Naive thymus-derived CD4-positive, alpha-beta T cell (primary cell): ENCODE measurements at regions not wholly inside any gene's neighbourhood (a gene's known extent, or its start where the extent isn't known, plus 50 kb on each side); places are given as distances from the start of the nearest gene placed in this dataset.

Experiments used
- ATAC-seq: fragments of 150-1000 bp; cut with Tn5 transposase; 2 replicates; pipeline ENCODE4 v1.10.0; 2021; ENCODE audit warnings: mild to moderate bottlenecking, moderate library complexity
- CTCF ChIA-PET: fragments of 350-600 bp; sonication (Branson Sonifier 250); formaldehyde crosslinking; loops from one replicate; lab custom pipeline; 2021; ENCODE audit warnings: antibody characterized with exemption; lab: Charles Lee
- POLR2A ChIA-PET: fragments of 350-600 bp; sonication (Branson Sonifier 250); formaldehyde crosslinking; loops from one replicate; lab custom pipeline; 2021; ENCODE audit warnings: antibody characterized with exemption, inconsistent platforms; lab: Charles Lee
- DNase-seq, 9 donors: peaks; one replicate each; pipeline versions ENCODE4 v3.0.0 to v3.0.0-alpha.2; 2020 to 2022; ENCODE audit warnings: mixed read lengths in 1 of 9
- H3K27ac ChIP-seq: one replicate; pipeline ENCODE4 v1.7.0; 2013; ENCODE audit warnings: mild to moderate bottlenecking, low read depth, low read length, moderate library complexity
- H3K27me3 ChIP-seq, 2 donors: one replicate each; pipeline ENCODE4 v1.7.0; 2013; ENCODE audit warnings: low read length in 2 of 2, mild to moderate bottlenecking in 2 of 2, moderate library complexity in 2 of 2; ENCODE audit not compliant: control insufficient read depth in 2 of 2, insufficient read depth in 2 of 2
- H3K36me3 ChIP-seq, 3 experiments: 1 replicate in 2 of 3; 2 replicates in 1 of 3; pipeline ENCODE4 v1.7.0; 2013; ENCODE audit warnings: low read length in 3 of 3, mild to moderate bottlenecking in 3 of 3, moderate library complexity in 1 of 3; ENCODE audit not compliant: insufficient read depth in 3 of 3, control insufficient read depth in 2 of 3
- H3K4me1 ChIP-seq, 2 donors: one replicate each; pipeline ENCODE4 v1.7.0; 2013; ENCODE audit warnings: low read length in 2 of 2, mild to moderate bottlenecking in 2 of 2, moderate library complexity in 1 of 2; ENCODE audit not compliant: control insufficient read depth in 2 of 2, insufficient read depth in 2 of 2
- H3K4me3 ChIP-seq: 2 replicates; pipeline ENCODE4 v1.7.0; 2013; ENCODE audit warnings: mild to moderate bottlenecking, low read length
- H3K9me3 ChIP-seq, 3 experiments: 1 replicate in 2 of 3; 2 replicates in 1 of 3; pipeline ENCODE4 v1.7.0; 2013; ENCODE audit warnings: low read length in 3 of 3; ENCODE audit not compliant: control insufficient read depth in 2 of 3
- H3K27ac Mint-ChIP-seq, 9 donors: one replicate each; pipeline ENCODE4 v1.8.0; 2020 to 2022; ENCODE audit warnings: mixed read lengths in 9 of 9, mild to moderate bottlenecking in 8 of 9, moderate library complexity in 5 of 9, inconsistent platforms in 2 of 9
- H3K27me3 Mint-ChIP-seq, 5 donors: one replicate each; pipeline ENCODE4 v1.8.0; 2021 to 2022; ENCODE audit warnings: mixed read lengths in 5 of 5, mild to moderate bottlenecking in 1 of 5
- H3K36me3 Mint-ChIP-seq, 5 donors: one replicate each; pipeline ENCODE4 v1.8.0; 2020 to 2022; ENCODE audit warnings: mixed read lengths in 5 of 5, mild to moderate bottlenecking in 3 of 5, inconsistent platforms in 1 of 5
- H3K4me1 Mint-ChIP-seq, 7 donors: one replicate each; pipeline ENCODE4 v1.8.0; 2020 to 2022; ENCODE audit warnings: mixed read lengths in 7 of 7, mild to moderate bottlenecking in 3 of 7, inconsistent platforms in 1 of 7
- H3K4me3 Mint-ChIP-seq, 10 donors: one replicate each; pipeline ENCODE4 v1.8.0; 2020 to 2022; ENCODE audit warnings: mild to moderate bottlenecking in 10 of 10, mixed read lengths in 10 of 10, moderate library complexity in 6 of 10, inconsistent platforms in 2 of 10
- H3K9me3 Mint-ChIP-seq, 11 donors: one replicate each; pipeline ENCODE4 v1.8.0; 2020 to 2022; ENCODE audit warnings: mixed read lengths in 11 of 11, mild to moderate bottlenecking in 4 of 11, inconsistent platforms in 1 of 11, moderate library complexity in 1 of 11
- intact Hi-C, 2 donors: fragments of 100-400 bp; cut with micrococcal nuclease; formaldehyde crosslinking; loops; one replicate each; pipeline ENCODE4 v1.15.1; 2023

DNA sequence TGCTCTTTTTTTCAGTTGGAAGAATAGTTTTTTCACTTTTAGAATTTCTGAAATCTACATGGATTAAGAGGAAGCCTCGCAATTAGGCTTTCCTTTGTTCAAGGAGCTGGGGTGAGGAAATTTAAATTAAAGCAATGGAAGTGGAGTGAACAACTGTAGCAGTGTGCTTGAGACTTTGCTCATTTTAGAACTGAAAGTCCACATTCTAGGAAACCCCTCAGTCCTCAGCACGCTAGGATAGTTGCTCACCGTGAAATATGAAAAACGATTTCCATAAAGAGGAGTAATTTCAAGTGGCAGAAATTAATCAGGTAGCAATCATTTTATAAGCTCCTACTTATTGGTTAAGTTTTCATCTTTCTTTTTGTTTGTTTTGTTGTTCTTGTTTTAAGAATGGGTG lies 243.0 kb upstream of the ITGA1 start:
- no peaks in the 10 kb centered on the region for H3K4me1 ChIP-seq
- H3K27ac ChIP-seq, result no peak overlapping the region
- CTCF ChIA-PET, result no interaction called here
- Mint-ChIP-seq H3K4me3 (no peak overlapping the region), H3K27ac (no peak overlapping the region), H3K36me3 (no peaks in the 10 kb centered on the region), H3K4me1 (no peaks in the 10 kb centered on the region), H3K9me3 (peaks cover 0 to 4% (median 0%) of the 10 kb centered on the region in 11 donors), H3K27me3 (peaks cover 0 to 19% (median 12%) of the 10 kb centered on the region in 5 donors)
- intact Hi-C loops, result no loop called here
- no peaks in the 10 kb centered on the region for H3K36me3 ChIP-seq
- POLR2A ChIA-PET, result no interaction called here
- DNase-seq (no peak), ATAC-seq (no peak)
- H3K27me3 ChIP-seq, result no peaks in the 10 kb centered on the region
- H3K4me3 ChIP-seq, result no peak overlapping the region
- no peaks in the 10 kb centered on the region for H3K9me3 ChIP-seq

DNA sequence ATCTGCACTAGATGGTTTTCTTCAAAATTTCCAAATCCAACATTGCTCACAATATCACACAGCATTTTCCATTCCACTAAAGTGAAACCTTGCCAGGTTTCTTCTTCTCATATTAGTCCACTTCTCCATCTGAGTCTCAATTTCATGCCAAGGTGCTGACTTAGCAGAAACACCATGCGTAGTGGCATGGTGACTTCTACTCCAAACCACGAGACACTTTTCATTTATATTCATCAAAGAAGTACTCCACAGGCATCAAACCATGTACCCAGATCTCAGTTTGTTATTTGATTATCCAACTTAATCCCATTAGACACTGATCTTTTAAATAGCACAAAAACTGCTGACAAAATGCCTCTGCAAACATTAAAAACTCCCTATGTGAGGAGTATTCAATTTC lies 233.4 kb upstream of the ITGA1 start:
- CTCF ChIA-PET, result interaction anchor here (0.6 kb wide), 1 partner anchor 679 kb away, joined by 4 read pairs; no protein-coding TSS in a partner anchor
- intact Hi-C loops, result no loop called here
- ATAC-seq, result no peak
- H3K4me1 Mint-ChIP-seq, result no peaks in the 10 kb centered on the region
- no peak overlapping the region for H3K27ac Mint-ChIP-seq
- H3K27me3 ChIP-seq, result no peaks in the 10 kb centered on the region
- peaks cover 5 to 32% (median 10%) of the 10 kb centered on the region in 5 donors for H3K27me3 Mint-ChIP-seq
- H3K36me3 ChIP-seq, result no peaks in the 10 kb centered on the region
- H3K9me3 ChIP-seq, result no peaks in the 10 kb centered on the region
- DNase-seq, result no peak
- POLR2A ChIA-PET, result no interaction called here
- H3K9me3 Mint-ChIP-seq, result peaks cover 0 to 9% (median 0%) of the 10 kb centered on the region in 11 donors
- H3K36me3 Mint-ChIP-seq, result no peaks in the 10 kb centered on the region
- no peak overlapping the region for H3K27ac ChIP-seq
- H3K4me1 ChIP-seq, result no peaks in the 10 kb centered on the region
- H3K4me3 ChIP-seq, result no peak overlapping the region
- H3K4me3 Mint-ChIP-seq, result no peak overlapping the region

DNA sequence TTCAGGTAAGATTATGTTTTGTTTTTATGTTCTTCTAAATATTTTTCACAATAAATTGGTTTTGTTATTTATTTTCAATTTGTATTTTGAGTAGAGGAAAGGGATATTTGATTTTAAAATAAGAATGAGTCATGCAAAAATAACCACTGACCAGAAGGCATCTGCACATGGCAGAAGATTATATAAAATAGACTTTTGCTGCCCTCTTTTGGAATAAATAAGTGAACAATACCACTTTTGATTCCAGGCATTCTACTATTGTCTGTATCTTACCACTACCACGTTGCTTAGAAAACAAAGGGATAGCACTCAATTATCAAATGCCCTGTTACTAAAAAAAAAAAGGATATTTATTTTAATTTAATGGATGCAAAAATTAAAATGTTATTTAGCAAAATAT lies 227.3 kb upstream of the ITGA1 start:
- intact Hi-C loops, result loop anchor here in 1 of 2 donors (1.0 to 2.0 kb wide), 2 partner anchors 1180 to 1597 kb away; no protein-coding TSS in a partner anchor
- Histone ChIP-seq H3K4me3 (no peak overlapping the region), H3K9me3 (no peaks in the 10 kb centered on the region), H3K27me3 (peaks cover 0 to 4% of the 10 kb centered on the region in 2 donors), H3K36me3 (no peaks in the 10 kb centered on the region), H3K4me1 (no peaks in the 10 kb centered on the region), H3K27ac (no peak overlapping the region)
- H3K4me1 Mint-ChIP-seq, result peaks cover 0 to 1% (median 0%) of the 10 kb centered on the region in 7 donors
- ChIA-PET CTCF (no interaction called here), POLR2A (no interaction called here)
- no peaks in the 10 kb centered on the region for H3K9me3 Mint-ChIP-seq
- peaks cover 5 to 21% (median 17%) of the 10 kb centered on the region in 5 donors for H3K27me3 Mint-ChIP-seq
- ATAC-seq, result no peak
- H3K4me3 Mint-ChIP-seq, result no peak overlapping the region
- DNase-seq, result no peak
- H3K27ac Mint-ChIP-seq, result no peak overlapping the region
- no peaks in the 10 kb centered on the region for H3K36me3 Mint-ChIP-seq

DNA sequence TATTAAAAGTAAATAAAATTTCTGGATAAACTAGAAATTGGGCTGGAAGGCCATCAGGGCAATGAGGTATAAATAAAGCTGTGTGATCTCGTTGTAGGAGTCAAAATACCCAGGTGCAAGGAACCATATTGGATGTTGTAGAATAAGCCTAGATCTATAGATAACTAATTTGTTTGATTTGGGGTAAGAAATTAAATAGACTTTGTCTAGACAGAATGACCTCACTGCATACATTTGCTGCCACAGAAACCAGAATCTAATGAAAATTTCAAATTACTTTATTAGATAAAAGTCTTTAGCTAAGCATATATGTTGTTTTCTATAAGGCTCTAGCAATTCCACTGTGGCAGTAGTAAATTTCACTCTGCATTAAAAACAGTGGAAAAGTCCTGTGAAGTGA lies 225.2 kb upstream of the ITGA1 start:
- H3K27ac ChIP-seq, result no peak overlapping the region
- H3K27me3 ChIP-seq, result peaks cover 0 to 4% of the 10 kb centered on the region in 2 donors
- H3K4me3 ChIP-seq, result no peak overlapping the region
- no peaks in the 10 kb centered on the region for H3K36me3 ChIP-seq
- intact Hi-C loops, result no loop called here
- Mint-ChIP-seq H3K9me3 (no peaks in the 10 kb centered on the region), H3K27ac (no peak overlapping the region), H3K4me3 (no peak overlapping the region), H3K27me3 (peaks cover 5 to 18% (median 12%) of the 10 kb centered on the region in 5 donors), H3K4me1 (peaks cover 0 to 1% (median 0%) of the 10 kb centered on the region in 7 donors), H3K36me3 (no peaks in the 10 kb centered on the region)
- CTCF ChIA-PET, result no interaction called here
- no peaks in the 10 kb centered on the region for H3K9me3 ChIP-seq
- POLR2A ChIA-PET, result no interaction called here
- ATAC-seq (no peak), DNase-seq (no peak)
- H3K4me1 ChIP-seq, result no peaks in the 10 kb centered on the region

DNA sequence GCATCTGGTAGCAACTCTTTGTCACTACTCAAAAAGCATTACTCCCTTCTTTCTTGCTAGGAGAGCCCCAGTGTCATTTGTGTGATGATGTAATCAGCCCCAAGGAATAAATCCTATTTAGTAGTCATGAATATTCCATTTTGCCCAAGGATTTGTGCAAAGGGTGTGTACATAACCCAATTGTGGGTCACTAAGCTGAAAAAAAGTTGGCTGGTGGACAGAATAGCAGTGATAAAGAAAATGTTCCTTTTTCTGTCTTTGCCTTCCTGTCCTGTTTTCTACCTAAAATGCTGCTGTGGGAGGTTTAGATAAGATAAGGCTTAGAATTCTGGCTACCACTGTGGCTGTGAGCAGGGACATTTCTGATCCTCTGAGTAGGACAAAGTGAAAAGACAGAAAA lies 223.1 kb upstream of the ITGA1 start:
- H3K27me3 Mint-ChIP-seq, result peaks cover 2 to 22% (median 16%) of the 10 kb centered on the region in 5 donors
- intact Hi-C loops, result no loop called here

DNA sequence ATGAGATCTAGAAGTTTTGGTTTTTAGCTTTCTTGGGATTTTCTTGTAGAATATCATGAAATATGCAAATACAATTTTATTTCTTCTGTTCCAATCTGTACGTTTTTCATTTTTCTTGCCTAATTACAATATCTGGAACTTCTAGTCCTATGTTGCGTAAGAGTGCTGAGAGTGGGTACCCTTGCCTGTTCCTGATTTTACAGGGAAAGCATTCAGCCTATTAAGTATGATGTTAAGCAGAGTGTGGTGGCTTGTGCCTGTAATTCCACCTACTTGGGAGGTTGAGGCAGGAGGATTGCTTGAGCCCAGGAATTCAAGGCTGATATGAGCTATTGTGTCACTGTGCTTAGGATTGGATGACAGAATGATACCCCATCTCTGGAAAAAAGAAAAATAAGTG lies 210.2 kb upstream of the ITGA1 start:
- peaks cover 0 to 3% (median 0%) of the 10 kb centered on the region in 5 donors for H3K36me3 Mint-ChIP-seq
- no peaks in the 10 kb centered on the region for H3K36me3 ChIP-seq
- no peak overlapping the region for H3K27ac ChIP-seq
- DNase-seq (no peak), ATAC-seq (no peak)
- ChIA-PET CTCF (no interaction called here), POLR2A (no interaction called here)
- H3K4me1 ChIP-seq, result no peaks in the 10 kb centered on the region
- peaks cover 2 to 33% (median 21%) of the 10 kb centered on the region in 5 donors for H3K27me3 Mint-ChIP-seq
- no peak overlapping the region for H3K4me3 ChIP-seq
- H3K27ac Mint-ChIP-seq, result no peak overlapping the region
- intact Hi-C loops, result no loop called here
- no peaks in the 10 kb centered on the region for H3K27me3 ChIP-seq
- no peaks in the 10 kb centered on the region for H3K9me3 ChIP-seq
- no peak overlapping the region for H3K4me3 Mint-ChIP-seq
- H3K4me1 Mint-ChIP-seq, result no peaks in the 10 kb centered on the region
- peaks cover 0 to 6% (median 0%) of the 10 kb centered on the region in 11 donors for H3K9me3 Mint-ChIP-seq

More for the DNA sequence above, 223.1 kb upstream of the ITGA1 start:
- CTCF ChIA-PET, result no interaction called here
- DNase-seq, result no peak
- Histone ChIP-seq H3K27ac (no peak overlapping the region), H3K27me3 (peaks cover 0 to 4% of the 10 kb centered on the region in 2 donors), H3K4me3 (no peak overlapping the region), H3K4me1 (no peaks in the 10 kb centered on the region), H3K9me3 (no peaks in the 10 kb centered on the region), H3K36me3 (no peaks in the 10 kb centered on the region)
- POLR2A ChIA-PET, result no interaction called here
- no peak overlapping the region for H3K27ac Mint-ChIP-seq
- no peak overlapping the region for H3K4me3 Mint-ChIP-seq
- peaks cover 0 to 5% (median 0%) of the 10 kb centered on the region in 11 donors for H3K9me3 Mint-ChIP-seq
- H3K36me3 Mint-ChIP-seq, result no peaks in the 10 kb centered on the region
- ATAC-seq, result no peak
- peaks cover 0 to 1% (median 0%) of the 10 kb centered on the region in 7 donors for H3K4me1 Mint-ChIP-seq

DNA sequence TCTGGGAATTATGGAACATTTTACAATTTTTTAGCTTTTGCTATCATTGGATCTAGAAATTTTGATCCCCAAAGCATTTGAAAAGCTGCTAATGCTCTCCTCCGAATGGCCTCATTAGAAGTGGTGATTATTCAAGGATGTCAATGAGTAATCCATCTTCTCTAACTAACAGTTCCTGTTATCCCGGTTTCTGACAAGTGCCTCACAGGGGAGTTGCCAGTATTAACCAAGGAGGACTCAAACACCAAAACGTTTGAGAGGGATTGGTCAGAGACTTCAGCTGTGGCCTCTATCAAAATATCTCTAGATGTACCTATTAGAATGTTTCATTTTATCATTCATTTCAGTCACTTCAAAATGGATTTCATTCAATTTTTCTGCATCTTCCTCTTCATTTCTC lies 208.3 kb upstream of the ITGA1 start:
- no peaks in the 10 kb centered on the region for H3K36me3 ChIP-seq
- H3K36me3 Mint-ChIP-seq, result peaks cover 0 to 3% (median 0%) of the 10 kb centered on the region in 5 donors
- H3K4me3 ChIP-seq, result no peak overlapping the region
- no peaks in the 10 kb centered on the region for H3K4me1 ChIP-seq
- POLR2A ChIA-PET, result no interaction called here
- CTCF ChIA-PET, result no interaction called here
- no peak for DNase-seq
- H3K9me3 ChIP-seq, result no peaks in the 10 kb centered on the region
- H3K4me3 Mint-ChIP-seq, result no peak overlapping the region
- no peak overlapping the region for H3K27ac Mint-ChIP-seq
- H3K27ac ChIP-seq, result no peak overlapping the region
- H3K27me3 ChIP-seq, result no peaks in the 10 kb centered on the region
- H3K27me3 Mint-ChIP-seq, result peaks cover 2 to 33% (median 21%) of the 10 kb centered on the region in 5 donors
- peaks cover 0 to 6% (median 0%) of the 10 kb centered on the region in 11 donors for H3K9me3 Mint-ChIP-seq
- intact Hi-C loops, result no loop called here
- no peak for ATAC-seq
- H3K4me1 Mint-ChIP-seq, result no peaks in the 10 kb centered on the region
